ENCODE measurements at regions not wholly inside any gene's neighbourhood (a gene's known extent, or its start where the extent isn't known, plus 50 kb on each side); places are given as distances from the start of the nearest gene placed in this dataset.
"Not testable (repeated sequence)": the region's sequence is repeated elsewhere in the genome, so short reads cannot be mapped to it uniquely, and the experiment has no call there.

DNA sequence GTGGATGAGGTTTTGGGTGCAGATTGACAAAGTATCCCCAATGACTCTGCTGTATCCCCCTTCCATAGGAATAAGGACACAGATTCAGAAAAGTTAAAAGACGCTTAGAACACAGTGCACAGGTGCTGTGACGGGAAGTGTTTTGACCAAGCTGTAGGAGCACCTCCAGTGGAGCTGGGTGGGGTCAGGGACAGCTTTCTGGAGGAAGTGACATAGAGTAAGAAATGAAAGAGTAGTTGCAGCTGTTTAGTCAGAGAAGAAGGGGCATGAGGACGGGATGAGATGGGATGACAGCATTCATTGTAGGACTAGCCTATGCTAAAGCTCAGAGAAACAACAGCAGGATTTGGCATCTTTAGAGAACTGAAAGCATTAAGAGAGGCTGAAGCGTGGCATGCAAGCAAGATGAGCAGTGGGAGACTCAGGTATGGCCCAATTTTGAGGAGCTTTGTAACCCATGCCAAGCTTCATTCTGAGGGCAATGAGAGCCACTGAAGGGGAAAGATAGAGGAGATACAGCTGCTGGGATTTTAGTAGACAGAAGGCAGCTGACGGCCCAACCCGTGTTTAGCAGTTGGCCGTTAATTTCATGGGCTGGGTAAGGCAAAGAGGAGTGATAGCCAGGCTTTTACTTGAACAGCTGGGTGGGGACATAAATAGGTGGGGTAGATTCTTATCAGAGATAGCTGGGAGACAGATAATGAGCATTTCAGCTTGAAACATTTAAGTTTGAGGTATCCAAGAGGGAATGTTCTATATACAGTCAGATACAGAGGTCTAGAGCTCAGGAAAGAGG is 131.8 kb upstream of the KRAS start:
- no peak for FAIRE-seq

DNA sequence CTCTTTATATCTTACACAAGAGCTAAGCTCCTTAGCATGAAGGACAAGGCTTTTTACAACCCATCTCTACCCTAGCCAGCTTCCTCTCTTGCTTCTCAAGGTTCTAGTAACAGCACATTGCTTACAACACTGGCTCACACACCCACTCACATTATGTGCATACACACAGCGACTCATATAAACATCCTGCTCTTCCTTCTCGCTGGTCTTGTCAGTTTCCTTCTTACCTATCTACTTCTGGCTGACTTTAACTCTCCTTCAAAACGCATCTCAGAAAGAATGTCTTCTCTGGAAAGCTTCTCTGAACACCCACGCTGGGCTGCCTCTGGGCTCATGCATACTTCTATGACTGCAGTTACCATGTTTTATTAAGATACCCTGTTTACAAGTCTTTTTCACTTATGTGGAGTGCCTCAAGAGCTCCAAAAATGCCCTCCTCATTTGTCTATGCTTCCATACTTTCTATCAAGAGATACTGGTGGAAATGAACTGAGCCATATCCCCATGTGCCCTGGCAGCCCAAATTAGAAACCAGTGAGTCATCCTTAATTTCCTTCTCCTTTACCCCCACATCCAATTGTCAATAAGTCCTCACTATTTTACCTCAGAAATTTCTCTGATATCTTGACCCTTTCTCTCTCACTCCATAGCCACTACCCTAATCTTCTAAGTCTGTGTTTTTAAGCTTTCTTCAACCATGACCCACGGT is 126.9 kb upstream of the KRAS start:
- FAIRE-seq, result no peak

DNA sequence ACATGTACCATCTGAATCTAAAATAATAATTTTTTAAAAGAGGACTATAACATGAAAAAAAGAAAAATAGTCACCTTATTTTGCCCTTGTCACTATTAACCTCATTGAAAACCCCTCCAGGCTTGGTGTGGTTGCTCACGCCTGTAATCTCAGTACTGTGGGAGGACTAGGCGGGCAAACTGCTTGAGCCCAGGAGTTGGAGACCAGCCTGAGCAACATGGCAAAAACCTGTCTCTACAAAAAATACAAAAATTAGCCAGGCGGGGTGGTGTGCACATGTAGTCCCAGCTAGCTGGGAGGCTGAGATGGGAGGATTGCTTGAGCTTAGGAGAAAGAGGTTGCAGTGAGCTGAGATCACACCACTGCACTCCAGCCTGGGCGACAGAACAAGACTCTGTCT is 126.3 kb upstream of the KRAS start:
- FAIRE-seq, result no peak

DNA sequence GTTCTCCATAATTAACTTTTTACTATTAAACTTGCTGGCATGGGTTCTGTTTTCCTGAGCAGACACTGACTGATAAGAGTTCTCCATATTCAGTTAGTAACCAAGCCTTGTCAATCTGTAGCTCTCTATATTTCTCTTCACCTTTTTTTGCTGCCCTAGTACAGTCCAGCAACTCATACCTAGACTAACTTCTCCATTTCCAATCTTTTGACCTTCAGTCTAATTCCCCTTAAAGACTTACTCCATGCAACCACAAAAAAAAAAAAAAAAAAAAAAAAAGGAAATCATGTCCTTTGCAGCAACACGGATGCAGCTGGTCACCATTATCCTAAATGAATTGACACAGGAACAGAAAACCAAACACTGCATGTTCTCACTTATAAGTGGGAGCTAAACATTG is 125.7 kb upstream of the KRAS start:
- FAIRE-seq, result no peak

DNA sequence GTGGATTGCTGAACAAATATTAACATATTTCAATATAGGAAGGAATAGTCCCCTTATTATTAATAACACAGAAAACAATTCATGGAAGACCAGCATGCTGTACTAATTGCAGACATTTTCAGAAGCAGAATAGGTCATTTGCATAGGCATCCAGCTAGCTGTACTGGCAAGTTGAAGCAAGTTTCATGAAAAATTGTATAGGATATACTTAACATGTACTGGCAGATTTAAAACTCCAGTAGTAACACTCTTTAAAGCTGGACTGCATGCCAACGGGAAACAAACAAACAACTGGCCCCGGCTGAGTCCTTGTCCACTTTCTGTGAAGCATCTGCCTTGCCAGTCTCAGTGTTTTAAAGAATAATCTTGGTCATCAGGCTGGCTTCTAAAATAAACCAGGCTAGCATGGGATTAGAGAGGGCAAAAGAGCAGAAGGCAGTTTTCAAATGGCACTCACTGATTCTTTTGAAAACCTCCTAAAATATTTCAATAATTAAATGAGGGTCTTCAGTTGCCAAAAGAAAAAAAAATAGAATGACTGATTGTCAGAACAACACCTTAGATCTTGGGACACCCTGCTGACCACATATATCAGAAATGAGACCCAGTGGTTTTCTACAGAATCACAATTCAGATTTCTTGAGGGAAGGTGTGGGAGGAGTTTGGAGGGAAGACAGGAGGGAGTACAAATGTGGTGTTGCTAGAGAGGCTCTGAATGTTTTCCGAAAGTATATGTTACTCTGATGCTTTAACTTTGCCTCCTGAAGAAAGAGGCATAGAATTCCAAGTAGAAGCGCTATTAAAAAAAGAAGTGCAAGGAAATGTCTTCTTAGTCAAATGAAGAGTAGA is 122.5 kb upstream of the KRAS start:
- FAIRE-seq, result no peak

DNA sequence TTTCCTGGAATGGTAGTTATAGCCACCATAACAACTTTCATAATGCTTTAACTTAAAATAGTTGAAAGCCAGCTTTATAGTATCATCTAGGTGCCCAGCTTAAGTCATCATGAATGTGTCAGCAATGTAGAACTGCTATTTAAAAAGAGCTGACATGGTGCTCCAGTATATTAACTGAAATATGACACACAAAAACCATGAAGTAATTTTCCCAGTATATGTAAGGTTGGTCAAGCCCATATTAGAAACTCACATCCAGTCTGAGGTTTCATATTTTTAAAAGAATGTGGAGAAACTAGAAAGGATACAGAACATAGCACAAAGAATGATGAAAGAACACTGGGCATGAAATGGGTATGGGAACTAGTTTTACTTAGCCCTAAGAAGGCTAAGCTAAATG is 121.3 kb upstream of the KRAS start:
- no peak for FAIRE-seq

GRCh38 chr12:25368557-25368956 is 117.8 kb upstream of the KRAS start:
- no peak for FAIRE-seq

DNA sequence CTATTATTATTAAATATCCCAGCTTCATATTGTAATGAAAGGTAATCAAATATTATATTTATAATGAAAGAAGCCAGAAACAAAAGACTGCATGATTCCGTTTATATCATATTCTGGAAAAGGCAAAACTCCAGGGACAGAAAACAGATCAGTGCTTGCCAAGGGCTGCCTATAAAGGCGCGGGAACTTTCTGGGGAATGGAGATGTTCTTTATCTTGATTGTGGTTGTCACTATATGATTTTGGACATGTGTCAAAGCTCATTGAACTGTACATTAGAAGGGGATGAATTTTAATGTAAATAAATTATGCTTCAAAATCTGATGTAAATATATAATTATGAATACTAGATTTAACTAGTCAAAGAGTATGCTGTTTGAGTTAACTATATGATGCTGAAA is 115.4 kb upstream of the KRAS start:
- FAIRE-seq, result no peak

DNA sequence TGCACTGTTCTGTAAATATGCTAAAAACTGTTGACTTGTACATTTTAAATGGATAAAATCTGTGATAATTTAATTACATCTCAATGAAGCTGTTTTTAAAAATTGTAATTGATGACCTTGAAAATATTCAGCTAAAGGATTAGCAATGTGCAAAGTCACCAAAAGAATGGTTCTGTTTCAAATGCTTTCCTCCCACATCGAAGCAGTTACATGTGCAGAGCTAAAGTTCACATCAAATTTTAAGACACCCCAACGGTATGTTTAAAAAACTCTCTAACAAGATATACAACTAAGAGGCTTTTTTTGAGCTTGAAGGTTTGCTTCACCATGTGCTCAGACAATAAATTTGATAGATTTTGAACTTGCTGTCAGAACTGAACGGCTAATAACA is 114.6 kb upstream of the KRAS start:
- FAIRE-seq, result no peak

- FAIRE-seq, result no peak
Measured at GRCh38 chr12:25364529-25365339, 114.0 kb upstream of the KRAS start.

- FAIRE-seq, result no peak
Measured at GRCh38 chr12:25362646-25363045, 111.9 kb upstream of the KRAS start.

- no peak for FAIRE-seq
Measured at GRCh38 chr12:25361511-25361910, 110.8 kb upstream of the KRAS start.

GRCh38 chr12:25357595-25357994 is 106.9 kb upstream of the KRAS start:
- FAIRE-seq, result no peak

DNA sequence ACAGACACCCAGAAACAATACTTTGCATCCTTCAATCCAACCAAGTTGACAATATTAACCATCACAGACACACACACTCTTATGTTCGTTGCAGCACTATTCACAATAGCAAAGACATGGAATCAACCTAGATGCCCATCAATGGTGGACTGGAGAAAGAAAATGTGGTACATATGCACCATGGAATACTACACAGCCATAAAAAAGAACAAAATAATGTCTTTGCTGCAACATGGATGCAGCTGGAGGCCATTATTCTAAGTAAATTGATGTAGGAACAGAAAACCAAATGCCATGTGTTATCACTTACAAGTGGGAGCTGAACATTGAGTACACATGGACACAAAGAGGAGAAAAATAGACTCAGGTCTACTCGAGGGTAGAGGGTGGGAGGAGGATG is 102.2 kb upstream of the KRAS start:
- FAIRE-seq, result not testable (repeated sequence)

DNA sequence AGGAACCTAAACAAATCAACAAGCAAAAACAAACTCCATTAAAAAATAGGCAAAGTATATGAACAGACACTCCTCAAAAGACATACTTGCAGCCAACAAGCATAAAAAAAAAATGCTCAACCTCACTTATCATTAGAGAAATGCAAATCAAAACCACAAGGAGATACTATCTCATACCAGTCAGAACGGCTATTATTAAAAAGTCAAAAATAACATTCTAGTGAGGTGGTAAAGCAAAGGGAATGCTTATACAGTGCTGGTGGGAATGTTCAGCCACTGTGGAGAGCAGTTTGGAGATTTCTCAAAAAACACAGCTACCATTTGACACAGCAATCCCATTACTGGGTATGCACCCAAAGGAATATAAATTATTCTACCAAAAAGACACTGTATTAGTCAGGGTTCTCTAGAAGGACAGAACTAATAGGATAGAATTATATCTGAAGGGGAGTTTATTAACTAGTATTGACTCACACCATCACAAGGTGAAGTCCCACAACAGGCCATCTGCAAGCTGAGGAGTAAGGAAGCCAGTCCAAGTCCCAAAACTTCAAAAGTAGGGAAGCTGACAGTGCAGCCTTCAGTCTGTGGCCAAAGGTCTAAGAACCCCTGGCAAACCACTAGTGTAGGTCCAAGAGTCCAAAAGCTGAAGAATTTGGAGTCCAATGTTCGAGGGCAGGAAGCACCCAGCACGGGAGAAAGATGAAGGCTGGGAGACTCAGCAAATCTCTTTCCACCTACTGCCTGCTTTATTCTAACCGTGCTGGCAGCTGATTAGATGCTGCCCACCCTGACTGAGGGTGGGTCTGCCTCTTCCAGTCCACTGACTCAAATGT is 101.6 kb upstream of the KRAS start:
- no peak for FAIRE-seq

DNA sequence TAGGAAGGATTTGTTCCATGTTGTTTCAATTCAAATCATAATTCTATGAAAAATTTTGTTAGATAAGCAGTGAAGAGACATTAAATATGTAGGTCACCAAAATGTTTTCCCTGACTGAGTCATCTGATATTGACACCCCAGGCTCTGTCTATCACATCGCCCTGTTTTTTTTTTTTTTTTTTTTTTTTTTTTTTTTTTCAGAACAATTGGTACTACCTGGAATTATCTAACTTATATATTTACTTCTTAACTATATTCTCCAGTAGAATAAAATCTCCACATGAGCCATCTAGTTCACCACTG is 97.8 kb upstream of the KRAS start:
- FAIRE-seq, result no peak

GRCh38 chr12:25347716-25348592 is 97.2 kb upstream of the KRAS start:
- FAIRE-seq, result no peak

DNA sequence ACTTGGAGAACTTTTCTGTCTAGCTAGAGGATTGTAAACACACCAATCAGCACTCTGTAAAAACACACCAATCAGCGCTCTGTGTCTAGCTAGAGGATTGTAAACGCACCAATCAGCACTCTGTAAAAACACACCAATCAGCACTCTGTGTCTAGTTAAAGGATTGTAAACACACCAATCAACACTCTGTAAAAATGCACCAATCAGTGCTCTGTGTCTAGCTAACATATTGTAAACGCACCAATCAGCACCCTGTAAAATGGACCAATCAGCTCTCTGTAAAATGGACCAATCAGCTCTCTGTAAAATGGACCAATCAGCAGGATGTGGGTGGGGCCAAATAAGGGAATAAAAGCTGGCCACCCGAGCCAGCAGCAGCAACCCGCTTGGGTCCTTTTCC is 91.1 kb upstream of the KRAS start:
- not testable (repeated sequence) for FAIRE-seq

DNA sequence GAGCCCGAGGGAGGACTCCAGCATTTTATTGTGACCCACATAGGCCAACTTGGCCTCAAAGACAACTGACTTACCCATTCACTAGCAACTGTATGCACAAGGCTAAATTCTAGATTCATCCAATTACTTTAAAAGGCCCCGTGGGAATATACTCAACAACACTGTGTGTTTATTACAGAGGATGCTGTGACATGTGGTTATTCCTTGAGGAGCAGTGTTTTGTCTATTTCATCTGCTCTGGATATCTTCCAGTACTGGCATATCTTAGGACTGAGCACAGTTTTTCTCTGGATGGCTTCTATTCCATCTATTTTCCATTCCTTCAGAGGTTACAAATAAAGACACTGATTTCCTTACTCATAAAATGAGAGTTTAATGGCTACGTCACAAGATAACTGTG is 87.2 kb upstream of the KRAS start:
- FAIRE-seq, result no peak

DNA sequence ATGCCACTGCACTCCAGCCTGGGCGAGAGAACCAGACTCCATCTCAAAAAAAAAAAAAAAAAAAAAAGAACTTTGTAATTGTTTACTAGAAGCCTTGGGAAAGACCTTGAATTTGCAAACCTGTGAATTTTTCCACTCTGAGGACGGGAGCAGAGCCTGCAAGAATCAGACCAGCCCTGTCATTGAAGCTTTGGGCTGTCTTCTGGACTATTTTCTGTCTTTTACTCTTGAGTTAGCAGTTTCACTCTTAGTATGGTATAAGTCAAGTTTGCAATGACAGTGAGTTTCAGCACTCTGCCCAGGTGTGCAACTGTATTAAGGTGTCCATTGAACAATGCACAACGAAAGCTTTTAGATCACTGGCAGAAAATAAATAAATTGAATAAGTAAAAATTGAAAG is 81.4 kb upstream of the KRAS start:
- FAIRE-seq, result no peak

Data from islet of Langerhans (tissue), 1 donor.